Endometrial microvascular endothelial cells (primary cell): ENCODE measurements at regions not wholly inside any gene's neighbourhood (a gene's known extent, or its start where the extent isn't known, plus 50 kb on each side); places are given as distances from the start of the nearest gene placed in this dataset.

Experiments used
- in situ Hi-C: cut with HindIII; loops from 2 replicates; pipeline ENCODE4 v1.10.0; 2017; ENCODE audit warnings: low sequenced_read_pairs, low pct_unique_long_range_greater_than_20kb; ENCODE audit errors: inconsistent ontology term

DNA sequence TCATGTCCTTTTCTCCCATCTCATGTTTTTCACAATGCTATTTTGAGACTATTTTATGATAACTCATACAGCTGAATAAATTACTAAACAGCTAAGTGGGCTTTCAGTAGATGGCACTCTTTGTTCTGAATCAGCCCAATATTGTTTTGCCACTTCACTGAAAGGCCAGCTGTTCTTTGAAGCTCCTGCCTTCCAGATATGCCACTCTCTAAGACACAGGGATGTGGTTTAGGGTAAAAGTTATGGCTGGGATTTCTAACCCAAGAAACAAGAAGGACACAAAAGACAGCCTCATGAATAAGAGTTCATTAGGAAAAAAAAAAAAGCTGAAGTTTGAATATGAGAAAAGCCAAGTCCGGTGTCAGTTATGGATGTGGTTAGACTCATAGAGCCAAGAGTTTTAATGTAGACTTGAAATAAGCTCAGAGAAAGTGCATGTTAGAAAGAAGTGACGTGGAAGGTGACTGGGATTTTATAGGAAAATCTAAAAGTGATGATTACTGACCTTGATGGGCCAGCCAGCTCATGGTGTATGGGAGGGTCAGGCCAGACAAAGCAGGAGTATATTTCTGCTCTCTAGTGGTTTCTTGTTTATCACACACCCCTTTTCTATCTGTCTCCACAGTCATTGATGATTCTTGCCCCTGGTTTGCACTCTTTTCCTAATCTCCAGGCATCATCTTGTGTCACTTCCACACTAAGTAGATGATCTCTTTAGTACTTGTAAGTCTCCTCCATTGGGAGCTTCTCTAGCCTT is 488.5 kb downstream of the NR2F1-AS1 start:
- in situ Hi-C loops: loop anchor here (25.0 kb wide), 1 partner anchor 180 kb away; no protein-coding TSS in a partner anchor

DNA sequence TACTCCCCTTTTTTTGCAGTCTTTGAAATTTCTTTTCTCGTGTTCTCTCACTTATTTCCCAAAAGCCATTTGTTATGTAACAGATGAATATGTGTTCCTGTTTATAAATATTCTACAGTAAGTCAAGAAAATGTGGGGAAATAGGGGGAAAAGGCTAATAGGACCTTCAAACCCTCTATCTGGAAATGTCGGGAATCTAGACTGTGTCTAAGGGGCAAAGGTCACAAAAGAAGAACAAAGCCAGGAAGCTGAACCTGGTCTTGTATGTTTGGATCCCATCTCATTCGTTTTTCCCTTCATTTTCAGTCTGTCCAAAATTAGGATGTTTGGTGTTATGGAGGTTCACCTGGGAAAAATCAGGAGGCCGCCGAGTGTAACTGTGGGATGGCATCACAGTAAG is 490.3 kb downstream of the NR2F1-AS1 start:
- in situ Hi-C loops: loop anchor here (25.0 kb wide), 1 partner anchor 178 kb away; no protein-coding TSS in a partner anchor

DNA sequence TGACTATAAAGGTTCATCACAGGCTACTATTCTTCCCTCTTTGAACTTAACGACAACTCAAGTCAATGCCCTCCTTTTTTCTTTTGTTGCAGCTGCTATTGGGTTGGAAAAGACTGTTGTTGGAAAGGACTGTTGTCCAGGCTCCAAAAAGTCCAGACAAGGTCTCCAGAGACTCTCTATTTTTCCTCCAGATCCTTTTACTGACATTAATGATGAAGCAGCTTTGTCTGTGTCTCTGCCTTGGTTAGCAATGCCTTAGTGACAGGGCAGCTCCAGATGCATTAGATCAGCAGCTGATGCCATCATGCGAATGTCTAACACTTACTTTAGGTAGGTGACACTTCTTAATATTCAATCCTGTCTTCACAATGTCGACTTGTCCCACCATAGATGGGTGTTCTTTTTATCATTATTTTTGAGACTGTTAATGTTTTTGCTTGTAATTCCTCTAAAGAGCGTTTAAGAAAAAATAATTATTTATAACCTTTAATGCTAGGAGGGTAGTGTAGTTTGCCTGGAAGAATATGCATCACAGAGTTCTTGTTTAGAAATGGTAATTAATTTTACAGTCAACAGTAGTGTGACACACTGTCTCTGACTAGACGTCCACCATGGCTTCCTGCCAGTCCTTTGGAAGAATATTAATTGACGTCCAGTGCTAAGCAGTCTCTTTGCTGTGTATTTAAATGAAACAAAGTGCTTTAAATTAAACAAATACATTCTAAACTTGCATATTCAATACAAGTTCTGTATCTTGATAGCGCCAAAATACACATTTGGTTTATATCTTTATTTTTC is 492.2 kb downstream of the NR2F1-AS1 start:
- in situ Hi-C loops: loop anchor here (25.0 kb wide), 1 partner anchor 176 kb away; no protein-coding TSS in a partner anchor

DNA sequence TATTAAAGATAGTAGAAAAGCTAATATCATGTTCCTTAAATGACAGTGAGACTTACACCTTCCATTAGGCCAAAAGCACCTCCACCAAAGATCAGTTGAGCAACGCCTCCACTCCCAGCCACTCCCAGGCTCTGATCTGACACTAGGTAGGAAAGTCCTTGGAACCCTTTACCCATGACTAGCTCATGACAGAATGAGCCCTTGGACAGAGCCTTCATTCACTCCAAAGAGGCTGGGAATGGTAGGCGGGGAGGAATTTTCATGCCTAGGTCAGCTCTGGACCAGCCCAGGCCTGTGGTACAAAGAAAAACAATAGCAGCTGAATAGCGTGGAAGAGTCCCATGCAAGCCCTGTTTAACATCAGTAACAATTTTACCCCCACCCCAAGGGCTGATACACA is 493.7 kb downstream of the NR2F1-AS1 start:
- in situ Hi-C loops: loop anchor here (25.0 kb wide), 1 partner anchor 175 kb away; no protein-coding TSS in a partner anchor

GRCh38 chr5:93082981-93083380 is 498.0 kb downstream of the NR2F1-AS1 start:
- in situ Hi-C loops: loop anchor here (25.0 kb wide), 1 partner anchor 171 kb away; no protein-coding TSS in a partner anchor

DNA sequence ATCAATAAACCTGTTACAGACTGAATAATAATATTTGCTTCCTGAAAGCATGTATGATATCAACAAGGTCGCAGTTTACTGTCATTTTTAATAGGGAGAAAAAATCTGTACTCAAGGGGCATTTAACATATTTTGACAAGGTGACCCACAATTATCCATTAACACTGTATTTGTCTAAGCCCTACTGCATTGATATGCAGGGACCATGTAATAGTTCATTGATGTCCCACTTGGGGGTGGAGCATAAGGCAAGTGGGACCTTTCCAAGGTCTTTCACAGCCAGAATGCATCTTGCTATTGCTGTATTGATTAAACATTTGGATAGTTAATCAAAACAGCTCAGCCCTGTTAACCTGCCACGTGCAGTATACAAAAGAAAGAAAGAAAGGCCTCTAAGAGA is 502.0 kb downstream of the NR2F1-AS1 start:
- in situ Hi-C loops: loop anchor here (25.0 kb wide), 1 partner anchor 167 kb away; no protein-coding TSS in a partner anchor

DNA sequence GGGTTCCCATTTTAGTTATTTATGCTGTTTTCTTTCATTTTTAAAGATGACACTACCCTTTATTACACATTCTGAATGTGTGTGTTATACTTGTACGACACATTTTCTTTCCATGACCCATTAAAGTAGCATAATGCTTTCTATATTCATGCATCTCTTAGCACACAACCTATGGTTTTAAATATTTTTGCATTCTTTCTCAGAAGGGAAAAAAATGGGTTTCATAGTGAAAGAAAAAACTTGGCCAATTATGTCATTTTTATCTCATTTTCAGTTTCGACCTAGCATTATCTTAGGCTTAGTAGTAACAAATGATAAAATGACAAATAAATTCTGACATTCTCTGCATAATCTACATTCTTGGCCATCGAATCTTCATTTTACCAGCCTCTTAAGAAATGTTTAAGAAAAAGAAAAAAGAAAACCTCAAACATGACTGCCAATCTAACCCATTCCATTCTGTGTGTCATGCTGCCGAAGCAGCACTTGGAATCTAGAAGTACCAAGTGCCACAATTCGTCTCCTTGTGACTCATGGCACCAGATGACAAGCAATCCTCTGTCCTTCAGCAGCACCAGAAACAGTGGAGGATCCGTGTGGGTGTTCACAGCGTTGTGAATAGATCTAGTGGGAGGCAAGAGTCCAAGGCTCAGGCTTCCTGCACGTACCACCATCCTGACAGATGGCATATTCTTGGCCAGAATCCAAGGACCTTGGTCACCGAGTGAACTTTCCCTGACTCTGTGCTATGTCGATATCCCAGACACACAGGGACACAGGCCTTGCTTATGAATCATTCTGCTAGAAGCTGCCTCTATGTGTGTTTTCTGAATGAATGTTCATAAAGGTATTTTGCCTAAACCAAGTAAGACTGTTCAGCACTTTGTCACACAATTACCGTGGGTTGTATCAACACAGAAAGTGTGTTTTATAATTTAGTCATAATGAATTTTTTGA is 502.7 kb downstream of the NR2F1-AS1 start:
- in situ Hi-C loops: loop anchor here (25.0 kb wide), 1 partner anchor 166 kb away; no protein-coding TSS in a partner anchor

GRCh38 chr5:93076566-93076965 is 504.5 kb downstream of the NR2F1-AS1 start:
- in situ Hi-C loops: loop anchor here (25.0 kb wide), 1 partner anchor 164 kb away; no protein-coding TSS in a partner anchor

- in situ Hi-C loops: loop anchor here (25.0 kb wide), 1 partner anchor 164 kb away; no protein-coding TSS in a partner anchor
Measured at GRCh38 chr5:93076096-93076495, 504.9 kb downstream of the NR2F1-AS1 start.

DNA sequence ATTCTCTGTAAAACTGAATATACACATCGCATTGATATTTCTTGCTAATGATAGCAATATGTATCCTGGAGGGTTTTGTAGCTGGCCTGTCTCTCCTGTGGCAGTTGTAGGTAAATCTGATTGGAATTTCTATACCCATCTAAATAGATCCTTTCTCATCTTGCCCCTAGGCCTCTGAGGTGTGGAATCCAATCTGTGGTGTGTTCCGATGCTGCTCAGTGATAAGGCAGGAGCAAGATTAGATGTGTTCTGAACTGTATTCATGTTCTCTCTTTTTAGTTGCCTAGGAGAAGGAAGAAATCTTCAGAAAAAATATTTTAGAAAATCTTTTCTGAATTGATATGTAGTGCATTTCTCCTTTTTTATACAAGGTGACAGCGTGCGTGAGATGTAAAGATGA is 507.5 kb downstream of the NR2F1-AS1 start:
- in situ Hi-C loops: no loop called here

- in situ Hi-C loops: no loop called here
Measured at GRCh38 chr5:93072831-93073459, 508.1 kb downstream of the NR2F1-AS1 start.

GRCh38 chr5:93071710-93072109 is 509.3 kb downstream of the NR2F1-AS1 start:
- in situ Hi-C loops: no loop called here

DNA sequence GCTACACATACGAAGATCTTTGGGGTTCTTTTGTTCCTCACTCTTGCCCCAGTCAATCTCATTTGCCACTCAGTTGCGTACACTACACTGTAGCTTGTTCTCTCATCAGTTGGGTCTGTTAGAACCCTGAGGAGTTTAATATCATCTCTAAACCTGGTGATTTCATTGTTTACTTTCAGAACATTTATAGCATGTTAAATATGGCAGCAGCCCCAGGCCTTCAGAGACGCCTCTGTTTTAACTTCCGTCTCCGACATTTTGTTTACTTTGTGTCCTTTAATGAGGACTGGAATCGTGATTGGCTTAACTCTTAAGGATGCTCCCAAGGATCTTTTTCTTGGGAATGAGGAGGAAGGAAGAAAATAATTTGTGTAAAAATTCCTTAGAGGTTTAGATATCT is 510.1 kb downstream of the NR2F1-AS1 start:
- in situ Hi-C loops: no loop called here

- in situ Hi-C loops: no loop called here
Measured at GRCh38 chr5:93069276-93069675, 511.7 kb downstream of the NR2F1-AS1 start.

- in situ Hi-C loops: no loop called here
Measured at GRCh38 chr5:93062548-93062947, 518.5 kb downstream of the NR2F1-AS1 start.

- in situ Hi-C loops: no loop called here
Measured at GRCh38 chr5:93058309-93058708, 522.7 kb downstream of the NR2F1-AS1 start.

DNA sequence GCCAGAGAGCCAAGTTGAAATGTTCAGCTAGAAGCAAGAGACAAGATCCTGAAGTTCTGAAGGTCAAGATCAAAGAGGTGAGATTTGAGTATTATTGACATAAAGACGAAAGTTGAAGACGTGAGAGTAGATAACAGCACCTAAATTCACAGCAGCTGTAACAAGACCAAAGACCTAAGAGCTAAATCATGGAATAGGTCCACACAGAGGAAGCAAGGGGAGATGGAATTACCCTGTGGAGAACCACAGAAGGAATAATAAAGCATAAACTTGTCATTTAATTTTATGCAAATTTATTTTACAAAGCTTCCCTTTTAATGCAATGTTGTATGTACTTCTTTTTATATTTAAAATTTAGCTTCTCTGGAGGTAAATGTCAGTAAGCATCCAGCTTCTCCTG is 523.7 kb downstream of the NR2F1-AS1 start:
- in situ Hi-C loops: no loop called here

- in situ Hi-C loops: no loop called here
Measured at GRCh38 chr5:93055971-93056370, 525.0 kb downstream of the NR2F1-AS1 start.
